Heart left ventricle (tissue), 13 donors: ENCODE measurements at regions not wholly inside any gene's neighbourhood (a gene's known extent, or its start where the extent isn't known, plus 50 kb on each side); places are given as distances from the start of the nearest gene placed in this dataset.
"Not testable (repeated sequence)": the region's sequence is repeated elsewhere in the genome, so short reads cannot be mapped to it uniquely, and the experiment has no call there.

Source experiments
- POLR2A ChIP-seq, 2 donors: fragments of 450-650 bp; IDR thresholded peaks; one replicate each; pipeline ENCODE4 v1.6.1; 2017; ENCODE audit warnings: antibody characterized with exemption in 2 of 2, mild to moderate bottlenecking in 2 of 2, moderate library complexity in 2 of 2
- TF ChIP-seq, protein P1 (sequence below), 12 donors: fragments of 200-600 bp; sonication (generic) in 4 of 12; IDR thresholded peaks; one replicate each; pipeline versions ENCODE4 v1.5.0 to v1.8.0; 2018 to 2022; ENCODE audit warnings: antibody characterized with exemption in 12 of 12, mild to moderate bottlenecking in 5 of 12
- donor health status: ischemic (EF 13 %, LVEDD 7.1; RV severe dilation, severe dysfunction).
- donor health status: DM: no; HTN: yes; CAD: no.
- donor health status: DM: no; HTN: no; CAD: no.
- donor health status: ischemic (EF 25% LVEDD 6.9; RV normal size, moderate dysfunction).
- donor health status: ischemic (EF 25% LVEDD 5.7; RV mildly dilated, moderate dysfunction).
- donor health status: ischemic (EF 35%, LVEDD 5.7; RV mildly dilated, moderate dysfunction).
- donor health status: nonischemic (EF 11% LVEDD 7.7; RV severe dilation, severe dysfunction).
- donor health status: DM: yes; HTN: yes; CAD: no.
- donor health status: PGD.
- donor health status: ischemic (EF 29% LVEDD 5.4; RV normal size, mild dysfunction).
- donor health status: nonischemic (EF 23%, LVEDD 6.1; RV moderate dilation, normal function).

GRCh38 chr3:87789049-87789448 lies 269.8 kb downstream of the CGGBP1 start:
- TF ChIP-seq, protein P1, sequence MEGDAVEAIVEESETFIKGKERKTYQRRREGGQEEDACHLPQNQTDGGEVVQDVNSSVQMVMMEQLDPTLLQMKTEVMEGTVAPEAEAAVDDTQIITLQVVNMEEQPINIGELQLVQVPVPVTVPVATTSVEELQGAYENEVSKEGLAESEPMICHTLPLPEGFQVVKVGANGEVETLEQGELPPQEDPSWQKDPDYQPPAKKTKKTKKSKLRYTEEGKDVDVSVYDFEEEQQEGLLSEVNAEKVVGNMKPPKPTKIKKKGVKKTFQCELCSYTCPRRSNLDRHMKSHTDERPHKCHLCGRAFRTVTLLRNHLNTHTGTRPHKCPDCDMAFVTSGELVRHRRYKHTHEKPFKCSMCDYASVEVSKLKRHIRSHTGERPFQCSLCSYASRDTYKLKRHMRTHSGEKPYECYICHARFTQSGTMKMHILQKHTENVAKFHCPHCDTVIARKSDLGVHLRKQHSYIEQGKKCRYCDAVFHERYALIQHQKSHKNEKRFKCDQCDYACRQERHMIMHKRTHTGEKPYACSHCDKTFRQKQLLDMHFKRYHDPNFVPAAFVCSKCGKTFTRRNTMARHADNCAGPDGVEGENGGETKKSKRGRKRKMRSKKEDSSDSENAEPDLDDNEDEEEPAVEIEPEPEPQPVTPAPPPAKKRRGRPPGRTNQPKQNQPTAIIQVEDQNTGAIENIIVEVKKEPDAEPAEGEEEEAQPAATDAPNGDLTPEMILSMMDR (IDR thresholded peaks at IDR 0.05), result not testable (repeated sequence)
- not testable (repeated sequence) for TF ChIP-seq POLR2A (IDR thresholded peaks at IDR 0.05)
